Fibroblast of mammary gland (primary cell): ENCODE measurements at regions not wholly inside any gene's neighbourhood (a gene's known extent, or its start where the extent isn't known, plus 50 kb on each side); places are given as distances from the start of the nearest gene placed in this dataset.

Experiments used
- DNase-seq: peaks from one replicate; pipeline ENCODE4 v3.0.0-alpha.2; 2010; ENCODE audit warnings: low read depth
- H3K4me3 ChIP-seq: 2 replicates; pipeline ENCODE4 v1.5.1; 2011; ENCODE audit warnings: low read depth, mild to moderate bottlenecking, low read length, moderate library complexity; ENCODE audit not compliant: control insufficient read depth
- TF ChIP-seq, protein P1 (sequence below): conservative IDR thresholded peaks from 2 replicates; pipeline ENCODE4 v1.5.1; 2011; ENCODE audit warnings: low read depth, low read length, inconsistent platforms; ENCODE audit not compliant: control insufficient read depth, insufficient read depth

- H3K4me3 ChIP-seq, result no peak overlapping the region
- no peak for DNase-seq
- TF ChIP-seq, protein P1, sequence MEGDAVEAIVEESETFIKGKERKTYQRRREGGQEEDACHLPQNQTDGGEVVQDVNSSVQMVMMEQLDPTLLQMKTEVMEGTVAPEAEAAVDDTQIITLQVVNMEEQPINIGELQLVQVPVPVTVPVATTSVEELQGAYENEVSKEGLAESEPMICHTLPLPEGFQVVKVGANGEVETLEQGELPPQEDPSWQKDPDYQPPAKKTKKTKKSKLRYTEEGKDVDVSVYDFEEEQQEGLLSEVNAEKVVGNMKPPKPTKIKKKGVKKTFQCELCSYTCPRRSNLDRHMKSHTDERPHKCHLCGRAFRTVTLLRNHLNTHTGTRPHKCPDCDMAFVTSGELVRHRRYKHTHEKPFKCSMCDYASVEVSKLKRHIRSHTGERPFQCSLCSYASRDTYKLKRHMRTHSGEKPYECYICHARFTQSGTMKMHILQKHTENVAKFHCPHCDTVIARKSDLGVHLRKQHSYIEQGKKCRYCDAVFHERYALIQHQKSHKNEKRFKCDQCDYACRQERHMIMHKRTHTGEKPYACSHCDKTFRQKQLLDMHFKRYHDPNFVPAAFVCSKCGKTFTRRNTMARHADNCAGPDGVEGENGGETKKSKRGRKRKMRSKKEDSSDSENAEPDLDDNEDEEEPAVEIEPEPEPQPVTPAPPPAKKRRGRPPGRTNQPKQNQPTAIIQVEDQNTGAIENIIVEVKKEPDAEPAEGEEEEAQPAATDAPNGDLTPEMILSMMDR, result no peak
Measured at GRCh38 chr17:72510351-72511016, 389.7 kb downstream of the SOX9 start.

GRCh38 chr17:72511242-72511641 lies 390.4 kb downstream of the SOX9 start:
- TF ChIP-seq, protein P1, result no peak
- DNase-seq, result no peak
- no peak overlapping the region for H3K4me3 ChIP-seq

GRCh38 chr17:72511874-72512273 lies 391.1 kb downstream of the SOX9 start:
- DNase-seq, result no peak
- TF ChIP-seq, protein P1, result no peak
- no peak overlapping the region for H3K4me3 ChIP-seq

GRCh38 chr17:72512649-72513556 lies 392.1 kb downstream of the SOX9 start:
- TF ChIP-seq, protein P1, result no peak
- no peak overlapping the region for H3K4me3 ChIP-seq
- DNase-seq, result no peak

- no peak overlapping the region for H3K4me3 ChIP-seq
- no peak for DNase-seq
Measured at GRCh38 chr17:72514321-72514861, 393.6 kb downstream of the SOX9 start.

DNA sequence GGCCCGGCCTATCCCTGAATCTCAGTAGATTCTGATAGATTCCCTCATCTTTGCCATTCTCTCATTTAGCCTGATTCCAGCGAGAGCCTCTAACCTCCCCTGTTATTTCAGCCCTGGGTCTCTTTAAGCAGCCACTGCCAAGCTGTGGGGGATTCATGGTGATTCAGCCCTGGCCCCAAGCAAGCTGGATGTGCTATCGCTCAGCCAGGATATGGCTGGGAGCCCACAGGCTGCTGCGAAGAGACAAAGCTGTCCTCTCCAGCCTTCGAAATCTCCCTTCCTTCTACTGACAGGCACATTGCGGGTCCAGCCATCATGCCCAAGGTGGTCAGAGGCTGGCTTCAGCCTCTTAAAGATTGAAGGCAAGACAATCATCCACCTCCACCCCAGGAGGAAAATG lies 394.1 kb downstream of the SOX9 start:
- peak; percentile 67 for DNase-seq
- TF ChIP-seq, protein P1, result no peak
- no peak overlapping the region for H3K4me3 ChIP-seq

More at GRCh38 chr17:72514321-72514861, 393.6 kb downstream of the SOX9 start:
- TF ChIP-seq, protein P1, result no peak
